ENCODE measurements at regions not wholly inside any gene's neighbourhood (a gene's known extent, or its start where the extent isn't known, plus 50 kb on each side); places are given as distances from the start of the nearest gene placed in this dataset.

DNA sequence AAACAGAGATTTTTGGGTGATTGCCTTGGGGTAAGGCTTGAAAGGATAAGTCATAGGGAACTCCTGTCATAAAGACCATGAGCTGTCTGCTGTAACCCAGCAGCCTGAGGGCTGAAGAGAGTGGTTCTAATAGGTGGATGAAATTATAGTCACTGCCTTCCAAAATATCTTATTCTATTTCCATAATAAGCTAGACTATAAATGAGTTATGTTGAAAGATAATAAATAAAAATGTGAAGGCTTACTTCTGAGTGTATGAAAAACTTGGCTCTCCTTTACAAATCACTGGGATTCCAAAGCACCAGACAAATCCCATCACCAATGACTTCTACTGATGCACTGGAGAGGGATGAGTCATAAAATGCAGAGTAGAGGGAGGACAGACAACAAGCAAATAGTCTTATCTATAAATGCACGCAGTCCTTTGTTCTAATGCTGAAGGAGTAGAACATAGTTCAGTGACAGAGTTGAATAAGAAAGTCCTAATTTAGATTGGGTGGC lies 775.0 kb upstream of the LRRC4C start:
- Histone ChIP-seq H3K9ac (replicated peaks; ENCODE audit: extremely low read depth, insufficient read depth, low read length) (no peak overlapping the region), H3K4me2 (ENCODE audit: insufficient read depth, low read length) (no peak overlapping the region), H3K4me1 (ENCODE audit: control insufficient read depth, extremely low read depth, insufficient read depth, low read length) (no peaks in the 10 kb centered on the region), H3K4me3 (replicated peaks in 1 of 3; ENCODE audit: insufficient read depth in 1 of 3, low read depth in 1 of 3, low read length in 3 of 3) (no peak overlapping the region), H3K9me3 (replicated peaks; ENCODE audit: control insufficient read depth, insufficient read depth, low read length) (no peaks in the 10 kb centered on the region), H3K27me3 (ENCODE audit: control insufficient read depth in 2 of 2, insufficient read depth in 2 of 2, low read length in 2 of 2) (no peaks in the 10 kb centered on the region), H3K36me3 (ENCODE audit: control insufficient read depth in 2 of 2, extremely low read depth in 1 of 2, insufficient read depth in 2 of 2, low read length in 2 of 2) (no peaks in the 10 kb centered on the region), H3K9me1 (replicated peaks; ENCODE audit: control insufficient read depth, extremely low read depth, insufficient read depth, low read length) (no peaks in the 10 kb centered on the region), H3K79me2 (ENCODE audit: control insufficient read depth, insufficient read depth, low read length) (no peaks in the 10 kb centered on the region), H3K27ac (ENCODE audit: insufficient read depth, low read depth, low read length) (no peak overlapping the region), H4K20me1 (replicated peaks; ENCODE audit: control insufficient read depth, extremely low read depth, insufficient read depth, low read length) (no peaks in the 10 kb centered on the region), H2AFZ (ENCODE audit: low read depth, low read length) (no peak overlapping the region)
- TF ChIP-seq POLR2A (IDR thresholded peaks at IDR 0.05; ENCODE audit: low read depth, low read length) = no peak
- no peak for TF ChIP-seq EZH2 (IDR thresholded peaks at IDR 0.05; ENCODE audit: borderline replicate concordance, low read depth, low read length, severe bottlenecking)
- TF ChIP-seq, protein P1, sequence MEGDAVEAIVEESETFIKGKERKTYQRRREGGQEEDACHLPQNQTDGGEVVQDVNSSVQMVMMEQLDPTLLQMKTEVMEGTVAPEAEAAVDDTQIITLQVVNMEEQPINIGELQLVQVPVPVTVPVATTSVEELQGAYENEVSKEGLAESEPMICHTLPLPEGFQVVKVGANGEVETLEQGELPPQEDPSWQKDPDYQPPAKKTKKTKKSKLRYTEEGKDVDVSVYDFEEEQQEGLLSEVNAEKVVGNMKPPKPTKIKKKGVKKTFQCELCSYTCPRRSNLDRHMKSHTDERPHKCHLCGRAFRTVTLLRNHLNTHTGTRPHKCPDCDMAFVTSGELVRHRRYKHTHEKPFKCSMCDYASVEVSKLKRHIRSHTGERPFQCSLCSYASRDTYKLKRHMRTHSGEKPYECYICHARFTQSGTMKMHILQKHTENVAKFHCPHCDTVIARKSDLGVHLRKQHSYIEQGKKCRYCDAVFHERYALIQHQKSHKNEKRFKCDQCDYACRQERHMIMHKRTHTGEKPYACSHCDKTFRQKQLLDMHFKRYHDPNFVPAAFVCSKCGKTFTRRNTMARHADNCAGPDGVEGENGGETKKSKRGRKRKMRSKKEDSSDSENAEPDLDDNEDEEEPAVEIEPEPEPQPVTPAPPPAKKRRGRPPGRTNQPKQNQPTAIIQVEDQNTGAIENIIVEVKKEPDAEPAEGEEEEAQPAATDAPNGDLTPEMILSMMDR (IDR thresholded peaks at IDR 0.05; ENCODE audit: extremely low read depth in 1 of 2, insufficient read depth in 1 of 2, low read depth in 1 of 2, low read length in 2 of 2) = no peak
- no peak for TF ChIP-seq MYC (IDR thresholded peaks at IDR 0.05; ENCODE audit: low read depth, low read length)
- no peak for TF ChIP-seq GATA2 (IDR thresholded peaks at IDR 0.05; ENCODE audit: insufficient read depth, insufficient read length, low read depth, low read length)
- TF ChIP-seq FOS (IDR thresholded peaks at IDR 0.05; ENCODE audit: borderline replicate concordance, insufficient read depth, low read length) = no peak
- no peak for TF ChIP-seq JUN (IDR thresholded peaks at IDR 0.05; ENCODE audit: borderline replicate concordance, insufficient read depth, insufficient read length, low read depth)
- no peak for TF ChIP-seq POLR2AphosphoS5 (IDR thresholded peaks at IDR 0.05; ENCODE audit: insufficient read depth, low read depth, low read length)
- TF ChIP-seq, protein P2, sequence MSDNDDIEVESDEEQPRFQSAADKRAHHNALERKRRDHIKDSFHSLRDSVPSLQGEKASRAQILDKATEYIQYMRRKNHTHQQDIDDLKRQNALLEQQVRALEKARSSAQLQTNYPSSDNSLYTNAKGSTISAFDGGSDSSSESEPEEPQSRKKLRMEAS (IDR thresholded peaks at IDR 0.05; ENCODE audit: insufficient read depth, insufficient read length) = no peak
- BruUV-seq (replicated peaks) = no TSS peak
- ChIA-PET CTCF (no interaction called here), POLR2A (no interaction called here)
- dilution Hi-C loops (cut with MboI; ENCODE audit: extremely low pct_ligation_motif_present, low sequenced_read_pairs) (no loop called here), intact Hi-C loops (cut with micrococcal nuclease) (no loop called here)
- FAIRE-seq = no peak
- DNase-seq (ENCODE audit: low read depth, low spot score) = no peak

Data from endothelial cell of umbilical vein (primary cell).